ENCODE measurements at regions not wholly inside any gene's neighbourhood (a gene's known extent, or its start where the extent isn't known, plus 50 kb on each side); places are given as distances from the start of the nearest gene placed in this dataset.

DNA sequence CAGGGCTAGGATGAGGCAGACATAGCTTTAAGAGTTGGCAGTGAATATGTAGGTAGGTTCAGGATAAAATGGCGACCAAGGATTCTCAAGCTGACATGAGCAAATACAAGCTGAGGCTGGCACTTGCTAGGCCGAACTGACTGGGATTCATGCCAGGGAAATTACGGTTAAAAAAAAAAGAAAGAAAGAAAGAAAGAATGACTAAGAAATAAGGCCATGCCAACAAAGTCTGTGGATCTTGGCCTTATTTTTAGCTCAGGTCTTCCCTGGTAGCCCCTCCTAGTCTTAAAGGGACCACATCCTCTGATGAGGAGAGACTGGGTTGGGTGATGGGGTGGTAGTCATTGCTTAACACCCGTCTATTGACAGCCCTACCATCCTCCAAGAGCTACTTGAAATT is 64.4 kb upstream of the KLHL13 start:
- Histone ChIP-seq H3K36me3 (ENCODE audit: control insufficient read depth, insufficient read depth, low read length) (no peaks in the 10 kb centered on the region), H4K8ac (ENCODE audit: low read depth in 2 of 2, low read length in 2 of 2) (no peak overlapping the region), H3K27me3 (ENCODE audit: control insufficient read depth, insufficient read depth, low read length) (no peaks in the 10 kb centered on the region), H4K5ac (ENCODE audit: low read depth, low read length) (no peak overlapping the region), H3K9ac (ENCODE audit: low read depth, low read length) (no peak overlapping the region), H2BK15ac (ENCODE audit: low read depth, low read length) (no peak overlapping the region), H3K4ac (ENCODE audit: low read depth, low read length) (no peak overlapping the region), H3K79me1 (ENCODE audit: low read depth in 1 of 2, low read length in 2 of 2) (no peaks in the 10 kb centered on the region), H3K9me3 (ENCODE audit: control insufficient read depth, insufficient read depth, low read length) (no peaks in the 10 kb centered on the region), H3K4me3 (ENCODE audit: insufficient read depth, low read depth, low read length) (no peak overlapping the region), H4K91ac (ENCODE audit: insufficient read depth, low read depth, low read length) (no peak overlapping the region), H2BK5ac (ENCODE audit: low read depth, low read length, poor library complexity, severe bottlenecking) (no peak overlapping the region), H3K23ac (ENCODE audit: low read depth, low read length) (no peak overlapping the region), H3K56ac (ENCODE audit: extremely low read depth, insufficient read depth, low read length) (no peak overlapping the region), H3K18ac (ENCODE audit: low read depth, low read length) (no peak overlapping the region), H2AFZ (replicated peaks; ENCODE audit: low read length, poor library complexity) (no peak overlapping the region), H2AK5ac (ENCODE audit: low read depth, low read length) (no peak overlapping the region), H3K4me1 (ENCODE audit: control insufficient read depth, insufficient read depth, low read length) (no peaks in the 10 kb centered on the region), H3K9me1 (ENCODE audit: insufficient read depth, low read length) (no peaks in the 10 kb centered on the region), H4K20me1 (ENCODE audit: insufficient read depth, low read length) (no peaks in the 10 kb centered on the region), H3K14ac (replicated peaks; ENCODE audit: low read depth, low read length) (no peak overlapping the region), H3K27ac (ENCODE audit: insufficient read depth, low read length) (no peak overlapping the region), H2BK120ac (ENCODE audit: low read depth, low read length) (no peak overlapping the region), H2AK9ac (replicated peaks; ENCODE audit: low read depth, low read length, poor library complexity) (no peak overlapping the region), H2BK20ac (ENCODE audit: low read depth, low read length) (no peak overlapping the region), H3K4me2 (ENCODE audit: low read depth, low read length) (no peak overlapping the region)
- intact Hi-C loops (cut with micrococcal nuclease) (no loop called here), dilution Hi-C loops (cut with HindIII; ENCODE audit: low sequenced_read_pairs, unreplicated experiment) (no loop called here), in situ Hi-C loops (cut with MboI; ENCODE audit: low sequenced_read_pairs) (no loop called here)
- POLR2A ChIA-PET (ENCODE audit: unreplicated experiment) = no interaction called here
- TF ChIP-seq MAZ (IDR thresholded peaks at IDR 0.05; ENCODE audit: borderline replicate concordance, low read depth, low read length) (no peak), NFE2L2 (IDR thresholded peaks at IDR 0.05; ENCODE audit: low read depth, low read length) (no peak), ELK1 (IDR thresholded peaks at IDR 0.05; ENCODE audit: borderline replicate concordance, low read depth, low read length) (no peak), MXI1 (IDR thresholded peaks at IDR 0.05; ENCODE audit: borderline replicate concordance, low read depth, low read length) (no peak), BHLHE40 (IDR thresholded peaks at IDR 0.05; ENCODE audit: low read depth, low read length) (no peak), FOS (IDR thresholded peaks at IDR 0.05; ENCODE audit: low read depth, low read length) (no peak), CHD1 (IDR thresholded peaks at IDR 0.05; ENCODE audit: low read depth, low read length) (no peak), RCOR1 (IDR thresholded peaks at IDR 0.05; ENCODE audit: insufficient replicate concordance, low read length) (no peak), POLR2A (IDR thresholded peaks at IDR 0.05; ENCODE audit: low read depth, low read length) (no peak), MAFK (IDR thresholded peaks at IDR 0.05; ENCODE audit: low read depth, low read length) (no peak), RAD21 (IDR thresholded peaks at IDR 0.05; ENCODE audit: low read length) (no peak), RFX5 (IDR thresholded peaks at IDR 0.05; ENCODE audit: low read depth, low read length) (no peak), CTCF (conservative IDR thresholded peaks at IDR 0.05; ENCODE audit: low read depth, low read length) (no peak)
- TF ChIP-seq, protein P1, sequence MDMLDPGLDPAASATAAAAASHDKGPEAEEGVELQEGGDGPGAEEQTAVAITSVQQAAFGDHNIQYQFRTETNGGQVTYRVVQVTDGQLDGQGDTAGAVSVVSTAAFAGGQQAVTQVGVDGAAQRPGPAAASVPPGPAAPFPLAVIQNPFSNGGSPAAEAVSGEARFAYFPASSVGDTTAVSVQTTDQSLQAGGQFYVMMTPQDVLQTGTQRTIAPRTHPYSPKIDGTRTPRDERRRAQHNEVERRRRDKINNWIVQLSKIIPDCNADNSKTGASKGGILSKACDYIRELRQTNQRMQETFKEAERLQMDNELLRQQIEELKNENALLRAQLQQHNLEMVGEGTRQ (IDR thresholded peaks at IDR 0.05; ENCODE audit: low read depth, low read length) = no peak
- ATAC-seq (ENCODE audit: low read depth) (no peak), DNase-seq (peak; percentile 13)
- BruUV-seq (replicated peaks) = no TSS peak
- CTCF ChIA-PET = no interaction called here
- WGBS, 2 experiments (ENCODE audit: extremely low coverage in 2 of 2, insufficient read length in 1 of 2) = 71% methylated on average over 1 of the region's 4 CpGs; no CpG with 5 or more reads in 1 of the 2 experiments

Measured in IMR-90 (cell line).